Mammary epithelial cell (primary cell): ENCODE measurements at regions not wholly inside any gene's neighbourhood (a gene's known extent, or its start where the extent isn't known, plus 50 kb on each side); places are given as distances from the start of the nearest gene placed in this dataset.

Source experiments
- EZH2 ChIP-seq: IDR thresholded peaks from 2 replicates; pipeline ENCODE4 v1.6.1; 2012; ENCODE audit warnings: low read length, inconsistent platforms, borderline replicate concordance
- TF ChIP-seq, protein P1 (sequence below), 2 donors: IDR thresholded peaks in 1 of 2; conservative IDR thresholded peaks in 1 of 2; 2 replicates each; pipeline ENCODE4 v1.5.1; 2011 to 2012; ENCODE audit warnings: inconsistent platforms in 2 of 2, low read length in 2 of 2, mild to moderate bottlenecking in 2 of 2, control low read depth in 1 of 2, low read depth in 1 of 2; ENCODE audit not compliant: insufficient read depth in 1 of 2; ENCODE audit errors: extremely low read depth in 1 of 2

DNA sequence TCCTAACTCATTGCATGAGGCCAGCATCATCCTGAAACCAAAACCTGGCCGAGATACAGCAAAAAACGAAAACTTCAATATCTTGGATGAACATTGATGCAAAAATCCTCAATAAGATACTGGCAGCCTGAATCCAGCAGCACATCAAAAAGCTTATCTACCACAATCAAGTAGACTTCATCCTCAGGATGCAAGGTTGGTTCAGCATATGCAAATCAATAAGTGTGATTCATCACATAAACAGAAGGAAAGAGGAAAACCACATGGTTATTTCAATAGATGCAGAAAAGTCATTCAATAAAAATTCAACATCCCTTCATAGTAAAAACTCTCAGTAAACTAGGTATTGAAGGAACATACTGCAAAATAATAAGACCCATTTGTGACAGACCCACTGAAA, 56.5 kb upstream of the PPFIA2 start:
- TF ChIP-seq, protein P1, sequence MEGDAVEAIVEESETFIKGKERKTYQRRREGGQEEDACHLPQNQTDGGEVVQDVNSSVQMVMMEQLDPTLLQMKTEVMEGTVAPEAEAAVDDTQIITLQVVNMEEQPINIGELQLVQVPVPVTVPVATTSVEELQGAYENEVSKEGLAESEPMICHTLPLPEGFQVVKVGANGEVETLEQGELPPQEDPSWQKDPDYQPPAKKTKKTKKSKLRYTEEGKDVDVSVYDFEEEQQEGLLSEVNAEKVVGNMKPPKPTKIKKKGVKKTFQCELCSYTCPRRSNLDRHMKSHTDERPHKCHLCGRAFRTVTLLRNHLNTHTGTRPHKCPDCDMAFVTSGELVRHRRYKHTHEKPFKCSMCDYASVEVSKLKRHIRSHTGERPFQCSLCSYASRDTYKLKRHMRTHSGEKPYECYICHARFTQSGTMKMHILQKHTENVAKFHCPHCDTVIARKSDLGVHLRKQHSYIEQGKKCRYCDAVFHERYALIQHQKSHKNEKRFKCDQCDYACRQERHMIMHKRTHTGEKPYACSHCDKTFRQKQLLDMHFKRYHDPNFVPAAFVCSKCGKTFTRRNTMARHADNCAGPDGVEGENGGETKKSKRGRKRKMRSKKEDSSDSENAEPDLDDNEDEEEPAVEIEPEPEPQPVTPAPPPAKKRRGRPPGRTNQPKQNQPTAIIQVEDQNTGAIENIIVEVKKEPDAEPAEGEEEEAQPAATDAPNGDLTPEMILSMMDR (conservative IDR thresholded peaks at IDR 0.05 in 1 of 2, IDR thresholded peaks at IDR 0.05 in 1 of 2; ENCODE audit: extremely low read depth in 1 of 2, insufficient read depth in 1 of 2, low read depth in 1 of 2, low read length in 2 of 2): no peak
- no peak for TF ChIP-seq EZH2
